ENCODE measurements at regions not wholly inside any gene's neighbourhood (a gene's known extent, or its start where the extent isn't known, plus 50 kb on each side); places are given as distances from the start of the nearest gene placed in this dataset.

GRCh38 chr4:123921339-123921738 lies 524.7 kb downstream of the SPRY1 start:
- TF ChIP-seq ZNF274 (IDR thresholded peaks at IDR 0.05; ENCODE audit: low read depth, low read length): no peak
- no peak overlapping the region for H3K4me3 ChIP-seq (ENCODE audit: low read length)

- TF ChIP-seq ZNF274 (IDR thresholded peaks at IDR 0.05; ENCODE audit: low read depth, low read length): no peak
- H3K4me3 ChIP-seq (ENCODE audit: low read length): no peak overlapping the region
Observed at GRCh38 chr4:123922847-123923246, 526.3 kb downstream of the SPRY1 start.

DNA sequence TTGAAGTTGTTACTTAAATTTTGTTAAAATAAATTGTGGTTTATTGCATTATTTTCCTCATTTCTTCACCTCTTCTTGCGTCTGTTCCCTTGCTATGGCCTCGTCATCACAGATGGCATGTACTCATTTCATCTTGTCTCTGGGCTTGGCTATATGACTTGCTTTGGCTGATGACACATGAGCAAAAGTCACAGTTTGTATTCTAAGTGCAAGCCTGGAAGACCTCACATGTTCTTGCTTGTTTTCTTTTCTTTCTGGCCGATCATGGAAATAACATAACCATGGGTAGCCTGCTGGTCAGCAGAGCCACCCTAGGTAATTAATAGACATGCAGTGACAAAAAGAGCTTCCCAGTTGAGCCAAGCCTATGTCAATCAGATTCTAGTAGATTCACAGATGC lies 527.9 kb downstream of the SPRY1 start:
- H3K4me3 ChIP-seq (ENCODE audit: low read length): no peak overlapping the region
- TF ChIP-seq ZNF274 (IDR thresholded peaks at IDR 0.05; ENCODE audit: low read depth, low read length): no peak

DNA sequence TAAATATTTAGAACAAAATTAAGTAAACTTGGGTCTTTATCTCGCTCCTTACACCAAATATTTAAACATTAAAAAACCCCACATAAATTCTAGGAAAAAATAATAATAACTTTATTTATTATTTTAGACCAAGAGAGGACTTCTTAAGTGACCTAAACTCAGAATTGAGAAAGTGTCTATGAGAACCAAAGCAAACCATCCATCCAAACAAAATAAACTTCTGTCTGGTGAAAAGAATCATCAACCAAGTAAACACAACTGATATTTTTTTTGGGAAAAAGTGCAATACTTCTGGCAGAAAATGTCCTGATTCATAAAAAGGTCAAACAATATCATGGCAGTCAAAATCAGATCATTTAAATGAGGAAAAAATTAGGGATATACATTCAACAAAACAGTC lies 533.0 kb downstream of the SPRY1 start:
- H3K4me3 ChIP-seq (ENCODE audit: low read length): no peak overlapping the region
- TF ChIP-seq ZNF274 (IDR thresholded peaks at IDR 0.05; ENCODE audit: low read depth, low read length): no peak

GRCh38 chr4:123930996-123931395 lies 534.4 kb downstream of the SPRY1 start:
- TF ChIP-seq ZNF274 (IDR thresholded peaks at IDR 0.05; ENCODE audit: low read depth, low read length): no peak
- no peak overlapping the region for H3K4me3 ChIP-seq (ENCODE audit: low read length)

- no peak overlapping the region for H3K4me3 ChIP-seq (ENCODE audit: low read length)
Observed at GRCh38 chr4:123934096-123934495, 537.5 kb downstream of the SPRY1 start.

DNA sequence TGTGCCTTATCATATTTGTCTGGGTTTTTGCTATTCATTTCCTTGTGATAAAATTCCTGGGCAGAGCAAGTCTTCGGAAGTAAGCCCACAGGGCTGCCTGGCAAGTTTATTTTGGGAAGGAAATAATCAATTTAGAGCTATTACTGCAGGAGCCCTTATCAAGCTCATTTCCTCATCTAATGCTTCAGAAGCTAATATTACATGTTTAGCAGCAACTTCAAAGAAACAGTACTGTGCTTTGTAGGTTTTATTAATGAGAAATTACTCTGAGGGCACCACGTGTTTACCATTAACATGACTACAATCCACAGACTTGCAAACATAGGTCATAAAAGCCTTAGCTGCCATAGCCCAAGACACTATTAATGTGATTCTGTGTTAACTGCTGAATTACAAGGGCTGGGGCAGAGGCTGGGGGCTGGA lies 540.0 kb downstream of the SPRY1 start:
- no peak overlapping the region for H3K4me3 ChIP-seq (ENCODE audit: low read length)
- TF ChIP-seq ZNF274 (IDR thresholded peaks at IDR 0.05; ENCODE audit: low read depth, low read length): no peak

More at GRCh38 chr4:123934096-123934495, 537.5 kb downstream of the SPRY1 start:
- no peak for TF ChIP-seq ZNF274 (IDR thresholded peaks at IDR 0.05; ENCODE audit: low read depth, low read length)

GRCh38 chr4:123937581-123937980 lies 541.0 kb downstream of the SPRY1 start:
- no peak overlapping the region for H3K4me3 ChIP-seq (ENCODE audit: low read length)
- no peak for TF ChIP-seq ZNF274 (IDR thresholded peaks at IDR 0.05; ENCODE audit: low read depth, low read length)

GRCh38 chr4:123939621-123940020 lies 543.0 kb downstream of the SPRY1 start:
- no peak for TF ChIP-seq ZNF274 (IDR thresholded peaks at IDR 0.05; ENCODE audit: low read depth, low read length)
- H3K4me3 ChIP-seq (ENCODE audit: low read length): no peak overlapping the region

DNA sequence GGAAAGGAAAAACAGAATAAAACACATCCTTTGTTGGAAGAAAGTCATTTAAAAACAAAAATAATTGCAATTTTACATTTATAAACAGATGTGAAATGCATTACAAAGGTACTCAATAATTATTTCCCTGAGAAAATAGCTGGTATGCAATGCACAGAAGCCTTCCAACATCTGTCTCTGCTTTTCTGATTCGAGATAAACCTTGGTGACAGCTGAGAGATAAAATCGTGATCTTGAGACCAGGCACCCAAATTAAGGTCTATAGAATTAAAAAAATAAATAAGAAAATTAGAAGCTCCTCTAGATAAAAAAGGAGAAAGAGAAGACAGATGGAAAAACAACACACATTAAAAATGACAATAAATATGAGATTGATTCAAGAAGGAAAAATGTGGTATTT lies 544.0 kb downstream of the SPRY1 start:
- TF ChIP-seq ZNF274 (IDR thresholded peaks at IDR 0.05; ENCODE audit: low read depth, low read length): no peak

DNA sequence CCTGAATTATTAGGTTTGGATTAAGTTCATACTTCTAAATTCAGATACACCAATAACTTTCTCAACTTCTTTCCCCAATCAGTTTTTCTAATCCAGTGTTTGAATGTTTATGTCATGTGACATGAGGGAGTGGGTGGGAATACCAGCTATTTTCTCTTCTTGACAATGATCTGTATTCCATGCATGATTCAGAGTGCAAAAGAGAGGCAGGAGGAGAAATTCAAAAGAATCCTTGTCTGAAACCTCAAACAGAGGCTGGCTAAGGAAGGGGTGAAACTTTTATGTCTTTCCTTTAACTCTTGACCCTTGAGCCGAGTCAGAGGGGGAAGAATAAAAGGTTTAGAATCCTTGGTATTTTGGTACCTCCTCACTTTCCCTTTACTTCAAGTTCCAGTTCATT lies 544.7 kb downstream of the SPRY1 start:
- no peak for TF ChIP-seq ZNF274 (IDR thresholded peaks at IDR 0.05; ENCODE audit: low read depth, low read length)

More for the DNA sequence above, 544.0 kb downstream of the SPRY1 start:
- no peak overlapping the region for H3K4me3 ChIP-seq (ENCODE audit: low read length)

DNA sequence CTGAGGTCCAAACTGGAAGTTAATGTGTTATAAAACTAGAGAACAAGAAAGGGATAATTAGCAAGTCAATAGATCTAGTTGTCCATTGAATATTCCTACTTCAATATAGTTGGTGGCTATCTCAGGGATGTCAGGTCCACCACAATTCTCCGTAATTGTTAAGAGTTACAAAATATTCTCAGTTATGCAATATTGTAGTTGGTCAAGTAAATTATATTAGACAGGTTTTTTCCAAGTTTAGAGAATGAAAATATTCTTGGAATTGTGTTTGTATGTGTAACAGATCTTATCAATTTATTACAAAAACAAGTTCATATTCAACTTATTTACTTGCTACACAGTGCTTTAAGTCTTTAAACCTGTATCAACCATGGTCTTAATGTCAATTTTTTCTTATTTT lies 547.4 kb downstream of the SPRY1 start:
- H3K4me3 ChIP-seq (ENCODE audit: low read length): no peak overlapping the region

More for the DNA sequence above, 544.7 kb downstream of the SPRY1 start:
- no peak overlapping the region for H3K4me3 ChIP-seq (ENCODE audit: low read length)

GRCh38 chr4:123945301-123945700 lies 548.7 kb downstream of the SPRY1 start:
- no peak overlapping the region for H3K4me3 ChIP-seq (ENCODE audit: low read length)
- no peak for TF ChIP-seq ZNF274 (IDR thresholded peaks at IDR 0.05; ENCODE audit: low read depth, low read length)

More for the DNA sequence above, 547.4 kb downstream of the SPRY1 start:
- no peak for TF ChIP-seq ZNF274 (IDR thresholded peaks at IDR 0.05; ENCODE audit: low read depth, low read length)

GRCh38 chr4:123950530-123950929 lies 553.9 kb downstream of the SPRY1 start:
- TF ChIP-seq ZNF274 (IDR thresholded peaks at IDR 0.05; ENCODE audit: low read depth, low read length): no peak
- H3K4me3 ChIP-seq (ENCODE audit: low read length): no peak overlapping the region

- no peak for TF ChIP-seq ZNF274 (IDR thresholded peaks at IDR 0.05; ENCODE audit: low read depth, low read length)
- no peak overlapping the region for H3K4me3 ChIP-seq (ENCODE audit: low read length)
Observed at GRCh38 chr4:123952530-123953274, 556.1 kb downstream of the SPRY1 start.

- TF ChIP-seq ZNF274 (IDR thresholded peaks at IDR 0.05; ENCODE audit: low read depth, low read length): no peak
- H3K4me3 ChIP-seq (ENCODE audit: low read length): no peak overlapping the region
Observed at GRCh38 chr4:123953566-123953965, 557.0 kb downstream of the SPRY1 start.

Data from GM08714 (cell line).